ENCODE measurements at regions not wholly inside any gene's neighbourhood (a gene's known extent, or its start where the extent isn't known, plus 50 kb on each side); places are given as distances from the start of the nearest gene placed in this dataset.

GRCh38 chr2:102943251-102943650 lies 181.4 kb downstream of the TMEM182 start:
- TF ChIP-seq CTCF (IDR thresholded peaks at IDR 0.05) = no peak
- TF ChIP-seq POLR2AphosphoS5 (IDR thresholded peaks at IDR 0.05) = no peak
- no peak for TF ChIP-seq EP300 (IDR thresholded peaks at IDR 0.05)

Measured in sigmoid colon (tissue), 4 donors.